ENCODE measurements at regions not wholly inside any gene's neighbourhood (a gene's known extent, or its start where the extent isn't known, plus 50 kb on each side); places are given as distances from the start of the nearest gene placed in this dataset.

DNA sequence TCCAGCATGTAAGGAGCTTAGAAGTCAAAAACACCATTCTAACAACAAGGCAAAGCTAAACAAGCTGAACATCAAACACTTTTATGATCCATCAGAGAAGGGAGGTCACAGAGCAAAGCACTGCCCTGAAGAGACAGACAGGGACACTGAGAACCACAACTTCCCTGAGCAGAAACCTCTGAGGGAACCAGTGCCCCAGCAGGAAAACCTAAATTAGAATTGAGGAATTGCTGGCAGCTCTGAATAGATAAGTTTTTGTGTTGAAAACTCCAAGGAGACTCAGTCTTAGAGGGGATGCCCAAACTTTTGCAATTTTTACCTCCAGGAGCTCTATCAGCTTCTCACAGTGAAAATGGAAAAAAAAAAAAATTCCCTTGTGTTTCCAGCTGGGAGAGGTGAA lies 83.0 kb upstream of the MAPK10 start:
- H2BK120ac ChIP-seq (ENCODE audit: low read depth, low read length, poor library complexity, severe bottlenecking), result no peak overlapping the region
- peaks cover 6% of the 10 kb centered on the region for H3K4me1 ChIP-seq (ENCODE audit: insufficient read depth, low read length)
- H2BK5ac ChIP-seq (ENCODE audit: insufficient read length, low read length), result no peak overlapping the region
- H3K27ac Mint-ChIP-seq, result peak overlapping the region; percentile 35 to 73 (median 72); a peak in 5 of 7 replicates
- H4K91ac ChIP-seq (ENCODE audit: insufficient read length, low read depth, low read length), result no peak overlapping the region
- no peak overlapping the region for H2BK20ac ChIP-seq (ENCODE audit: low read depth, low read length, poor library complexity, severe bottlenecking)
- no peak overlapping the region for H3K14ac ChIP-seq (ENCODE audit: insufficient read depth, low read length)
- H3K23ac ChIP-seq (ENCODE audit: insufficient read length, low read depth, low read length), result no peak overlapping the region
- H3K56ac ChIP-seq (ENCODE audit: insufficient read length, low read depth, low read length), result no peak overlapping the region
- no peaks in the 10 kb centered on the region for H3K23me2 ChIP-seq (ENCODE audit: insufficient read length, low read depth, low read length, poor library complexity, severe bottlenecking)
- H3K9me3 Mint-ChIP-seq, result peaks cover 24 to 32% of the 10 kb centered on the region in 2 experiments
- no peak overlapping the region for H3K9ac ChIP-seq (ENCODE audit: extremely low read depth, insufficient read length, low read length)
- no peak for DNase-seq
- no peaks in the 10 kb centered on the region for H3K27me3 ChIP-seq (ENCODE audit: insufficient read depth, low read length)
- H2AFZ ChIP-seq (ENCODE audit: low read length), result no peak overlapping the region
- no peak overlapping the region for H3K4ac ChIP-seq (ENCODE audit: low read depth, low read length)
- H3K36me3 Mint-ChIP-seq (ENCODE audit: insufficient read depth in 1 of 3, low read depth in 3 of 3), result peaks cover 27 to 57% (median 31%) of the 10 kb centered on the region in 3 experiments
- no peaks in the 10 kb centered on the region for H3K79me2 ChIP-seq (ENCODE audit: insufficient read depth, low read length)
- no peaks in the 10 kb centered on the region for H3K9me3 ChIP-seq (ENCODE audit: control insufficient read depth, low read depth, low read length)
- no peaks in the 10 kb centered on the region for H3K79me1 ChIP-seq (ENCODE audit: insufficient read depth, low read depth, low read length, poor library complexity, severe bottlenecking)
- no peak overlapping the region for H2AK5ac ChIP-seq (ENCODE audit: insufficient read length, low read length)
- no peak overlapping the region for H3K4me2 ChIP-seq (ENCODE audit: insufficient read depth, insufficient read length, low read length)
- no peak overlapping the region for H3K18ac ChIP-seq (ENCODE audit: insufficient read length, low read depth, low read length)
- H2BK15ac ChIP-seq (ENCODE audit: low read depth, low read length), result no peak overlapping the region
- H3K4me1 Mint-ChIP-seq, result peaks cover 32 to 36% of the 10 kb centered on the region in 2 experiments
- TF ChIP-seq, protein P1, sequence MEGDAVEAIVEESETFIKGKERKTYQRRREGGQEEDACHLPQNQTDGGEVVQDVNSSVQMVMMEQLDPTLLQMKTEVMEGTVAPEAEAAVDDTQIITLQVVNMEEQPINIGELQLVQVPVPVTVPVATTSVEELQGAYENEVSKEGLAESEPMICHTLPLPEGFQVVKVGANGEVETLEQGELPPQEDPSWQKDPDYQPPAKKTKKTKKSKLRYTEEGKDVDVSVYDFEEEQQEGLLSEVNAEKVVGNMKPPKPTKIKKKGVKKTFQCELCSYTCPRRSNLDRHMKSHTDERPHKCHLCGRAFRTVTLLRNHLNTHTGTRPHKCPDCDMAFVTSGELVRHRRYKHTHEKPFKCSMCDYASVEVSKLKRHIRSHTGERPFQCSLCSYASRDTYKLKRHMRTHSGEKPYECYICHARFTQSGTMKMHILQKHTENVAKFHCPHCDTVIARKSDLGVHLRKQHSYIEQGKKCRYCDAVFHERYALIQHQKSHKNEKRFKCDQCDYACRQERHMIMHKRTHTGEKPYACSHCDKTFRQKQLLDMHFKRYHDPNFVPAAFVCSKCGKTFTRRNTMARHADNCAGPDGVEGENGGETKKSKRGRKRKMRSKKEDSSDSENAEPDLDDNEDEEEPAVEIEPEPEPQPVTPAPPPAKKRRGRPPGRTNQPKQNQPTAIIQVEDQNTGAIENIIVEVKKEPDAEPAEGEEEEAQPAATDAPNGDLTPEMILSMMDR (conservative IDR thresholded peaks at IDR 0.05), result no peak
- no peak overlapping the region for H2BK12ac ChIP-seq (ENCODE audit: insufficient read length, low read depth, low read length)
- no peak overlapping the region for H3K27ac ChIP-seq (ENCODE audit: insufficient read length, low read depth, low read length)
- no peak overlapping the region for H4K5ac ChIP-seq (ENCODE audit: insufficient read length, low read depth, low read length)
- H4K8ac ChIP-seq (replicated peaks; ENCODE audit: insufficient read length, low read depth, low read length), result no peak overlapping the region
- no peak overlapping the region; a peak in 1 of 5 replicates for H3K4me3 Mint-ChIP-seq
- H4K20me1 ChIP-seq (ENCODE audit: control insufficient read depth, insufficient read depth, insufficient read length), result no peaks in the 10 kb centered on the region
- no peaks in the 10 kb centered on the region for H3K27me3 Mint-ChIP-seq (ENCODE audit: low read depth)
- no peak overlapping the region for H3T11ph ChIP-seq (ENCODE audit: low read length)

All from H9 (cell line).